ENCODE measurements at regions not wholly inside any gene's neighbourhood (a gene's known extent, or its start where the extent isn't known, plus 50 kb on each side); places are given as distances from the start of the nearest gene placed in this dataset.
"Not testable (repeated sequence)": the region's sequence is repeated elsewhere in the genome, so short reads cannot be mapped to it uniquely, and the experiment has no call there.

GRCh38 chr3:159316706-159317105 is 514.9 kb downstream of the MFSD1 start:
- TF ChIP-seq CTCF, EZH2, EZH2phosphoT487 (IDR thresholded peaks at IDR 0.05): not testable (repeated sequence)
